Neural cell (in vitro differentiated cells): ENCODE measurements at regions not wholly inside any gene's neighbourhood (a gene's known extent, or its start where the extent isn't known, plus 50 kb on each side); places are given as distances from the start of the nearest gene placed in this dataset.

Source experiments
- H2AFZ ChIP-seq: fragments of 200-600, 300-800 bp; sonication (generic), shearing (Covaris generic); 2 replicates; pipeline ENCODE4 v1.6.0; 2014; ENCODE audit warnings: low read depth, mild to moderate bottlenecking, antibody characterized with exemption, low read length, moderate library complexity
- H3F3A ChIP-seq: fragments of 200-600 bp; shearing (Covaris generic); 2 replicates; pipeline ENCODE4 v1.6.1; 2016; ENCODE audit warnings: mild to moderate bottlenecking, moderate library complexity, mixed read lengths, antibody characterized with exemption, low read length; ENCODE audit not compliant: insufficient read depth, poor library complexity, severe bottlenecking
- H3K27ac ChIP-seq: fragments of 200-600, 300-800 bp; sonication (generic), shearing (Covaris generic); 2 replicates; pipeline ENCODE4 v1.5.1; 2014; ENCODE audit warnings: mild to moderate bottlenecking, low read length, moderate library complexity
- H3K27me3 ChIP-seq: fragments of 300-800, 200-600 bp; sonication (generic), shearing (Covaris generic); 2 replicates; pipeline ENCODE4 v1.6.0; 2014; ENCODE audit warnings: mild to moderate bottlenecking, low read depth, low read length, moderate library complexity; ENCODE audit not compliant: insufficient read depth
- H3K36me3 ChIP-seq: fragments of 300-800, 200-600 bp; sonication (generic), shearing (Covaris generic); 2 replicates; pipeline ENCODE4 v1.5.1; 2014; ENCODE audit warnings: mild to moderate bottlenecking, antibody characterized with exemption, low read length, moderate library complexity; ENCODE audit not compliant: insufficient read depth
- H3K4me2 ChIP-seq: fragments of 300-800, 200-600 bp; sonication (generic), shearing (Covaris generic); 2 replicates; pipeline ENCODE4 v1.6.0; 2014; ENCODE audit warnings: mild to moderate bottlenecking, low read length
- H3K4me3 ChIP-seq: fragments of 300-800, 200-600 bp; sonication (generic), shearing (Covaris generic); 2 replicates; pipeline ENCODE4 v1.5.1; 2014; ENCODE audit warnings: mild to moderate bottlenecking, low read length, moderate library complexity
- H3K79me2 ChIP-seq: fragments of 200-600 bp; shearing (Covaris generic); replicated peaks from 2 replicates; pipeline ENCODE4 v1.6.0; 2014; ENCODE audit warnings: mild to moderate bottlenecking, low read length, moderate library complexity; ENCODE audit not compliant: insufficient read depth
- H3K9ac ChIP-seq: fragments of 300-800, 200-600 bp; sonication (generic), shearing (Covaris generic); 2 replicates; pipeline ENCODE4 v1.6.1; 2016; ENCODE audit warnings: mild to moderate bottlenecking, low read length, mixed read lengths
- H3K9me2 ChIP-seq: fragments of 200-600 bp; shearing (Covaris generic); 2 replicates; pipeline ENCODE4 v1.6.1; 2016; ENCODE audit warnings: mild to moderate bottlenecking, low read length, mixed read lengths; ENCODE audit not compliant: insufficient read depth
- H3K9me3 ChIP-seq: fragments of 200-600, 300-800 bp; sonication (generic), shearing (Covaris generic); 2 replicates; pipeline ENCODE4 v1.6.1; 2016; ENCODE audit warnings: mild to moderate bottlenecking, mixed run types, low read length, moderate library complexity, mixed read lengths
- H4K20me1 ChIP-seq: fragments of 200-600 bp; shearing (Covaris generic); 2 replicates; pipeline ENCODE4 v1.6.1; 2016; ENCODE audit warnings: mild to moderate bottlenecking, mixed run types; ENCODE audit not compliant: insufficient read depth
- CTCF ChIP-seq: fragments of 450-650 bp; IDR thresholded peaks from 2 replicates; pipeline ENCODE4 v1.5.1; 2014; ENCODE audit warnings: antibody characterized with exemption, mild to moderate bottlenecking, moderate library complexity; ENCODE audit not compliant: poor library complexity, severe bottlenecking
- EP300 ChIP-seq: fragments of 450-650 bp; conservative IDR thresholded peaks from 2 replicates; pipeline ENCODE4 v1.6.1; 2014; ENCODE audit warnings: antibody characterized with exemption, mild to moderate bottlenecking, moderate library complexity; ENCODE audit not compliant: poor library complexity, severe bottlenecking
- EZH2 ChIP-seq: fragments of 200-600, 300-800 bp; shearing (Covaris generic), sonication (generic); IDR thresholded peaks from 2 replicates; pipeline ENCODE4 v1.6.1; 2014; ENCODE audit warnings: antibody characterized with exemption, low read length, borderline replicate concordance, mild to moderate bottlenecking; ENCODE audit not compliant: insufficient read depth, poor library complexity, severe bottlenecking
- MXI1 ChIP-seq: fragments of 450-650 bp; conservative IDR thresholded peaks from 2 replicates; pipeline ENCODE4 v1.6.1; 2014; ENCODE audit warnings: antibody characterized with exemption, mild to moderate bottlenecking; ENCODE audit not compliant: poor library complexity, severe bottlenecking
- POLR2AphosphoS5 ChIP-seq: IDR thresholded peaks from 2 replicates; pipeline ENCODE4 v1.6.1; 2012
- RAD21 ChIP-seq: fragments of 450-650 bp; conservative IDR thresholded peaks from 2 replicates; pipeline ENCODE4 v1.6.1; 2014; ENCODE audit warnings: antibody characterized with exemption, mild to moderate bottlenecking, moderate library complexity
- SMC3 ChIP-seq: fragments of 450-650 bp; conservative IDR thresholded peaks from 2 replicates; pipeline ENCODE4 v1.6.1; 2014; ENCODE audit warnings: antibody characterized with exemption, mild to moderate bottlenecking, moderate library complexity; ENCODE audit not compliant: poor library complexity
- TAF1 ChIP-seq: IDR thresholded peaks from 2 replicates; pipeline ENCODE4 v1.6.1; 2012; ENCODE audit warnings: low read depth
- TF ChIP-seq, protein P1 (sequence below): IDR thresholded peaks from 2 replicates; pipeline ENCODE4 v1.6.1; 2012; ENCODE audit warnings: borderline replicate concordance

- Histone ChIP-seq H3K79me2 (no peaks in the 10 kb centered on the region), H3K4me3 (no peak overlapping the region), H3K9me3 (no peaks in the 10 kb centered on the region), H3K4me2 (no peak overlapping the region), H3K9ac (no peak overlapping the region), H3K27me3 (no peaks in the 10 kb centered on the region), H3F3A (no peaks in the 10 kb centered on the region), H2AFZ (no peak overlapping the region), H3K9me2 (no peaks in the 10 kb centered on the region), H4K20me1 (no peaks in the 10 kb centered on the region), H3K27ac (no peak overlapping the region), H3K36me3 (no peaks in the 10 kb centered on the region)
- TF ChIP-seq MXI1: no peak
- TF ChIP-seq EP300: no peak
- TF ChIP-seq RAD21: no peak
- TF ChIP-seq, protein P1, sequence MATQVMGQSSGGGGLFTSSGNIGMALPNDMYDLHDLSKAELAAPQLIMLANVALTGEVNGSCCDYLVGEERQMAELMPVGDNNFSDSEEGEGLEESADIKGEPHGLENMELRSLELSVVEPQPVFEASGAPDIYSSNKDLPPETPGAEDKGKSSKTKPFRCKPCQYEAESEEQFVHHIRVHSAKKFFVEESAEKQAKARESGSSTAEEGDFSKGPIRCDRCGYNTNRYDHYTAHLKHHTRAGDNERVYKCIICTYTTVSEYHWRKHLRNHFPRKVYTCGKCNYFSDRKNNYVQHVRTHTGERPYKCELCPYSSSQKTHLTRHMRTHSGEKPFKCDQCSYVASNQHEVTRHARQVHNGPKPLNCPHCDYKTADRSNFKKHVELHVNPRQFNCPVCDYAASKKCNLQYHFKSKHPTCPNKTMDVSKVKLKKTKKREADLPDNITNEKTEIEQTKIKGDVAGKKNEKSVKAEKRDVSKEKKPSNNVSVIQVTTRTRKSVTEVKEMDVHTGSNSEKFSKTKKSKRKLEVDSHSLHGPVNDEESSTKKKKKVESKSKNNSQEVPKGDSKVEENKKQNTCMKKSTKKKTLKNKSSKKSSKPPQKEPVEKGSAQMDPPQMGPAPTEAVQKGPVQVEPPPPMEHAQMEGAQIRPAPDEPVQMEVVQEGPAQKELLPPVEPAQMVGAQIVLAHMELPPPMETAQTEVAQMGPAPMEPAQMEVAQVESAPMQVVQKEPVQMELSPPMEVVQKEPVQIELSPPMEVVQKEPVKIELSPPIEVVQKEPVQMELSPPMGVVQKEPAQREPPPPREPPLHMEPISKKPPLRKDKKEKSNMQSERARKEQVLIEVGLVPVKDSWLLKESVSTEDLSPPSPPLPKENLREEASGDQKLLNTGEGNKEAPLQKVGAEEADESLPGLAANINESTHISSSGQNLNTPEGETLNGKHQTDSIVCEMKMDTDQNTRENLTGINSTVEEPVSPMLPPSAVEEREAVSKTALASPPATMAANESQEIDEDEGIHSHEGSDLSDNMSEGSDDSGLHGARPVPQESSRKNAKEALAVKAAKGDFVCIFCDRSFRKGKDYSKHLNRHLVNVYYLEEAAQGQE: no peak
- TF ChIP-seq CTCF: no peak
Observed at GRCh38 chr4:32226733-32227132, 1506.6 kb downstream of the PCDH7 start.

GRCh38 chr4:32243926-32244325, 1523.8 kb downstream of the PCDH7 start:
- no peak overlapping the region for H3K4me2 ChIP-seq
- no peak for TF ChIP-seq POLR2AphosphoS5
- TF ChIP-seq CTCF: no peak
- no peak for TF ChIP-seq EZH2
- no peak for TF ChIP-seq EP300
- no peak for TF ChIP-seq SMC3
- no peak for TF ChIP-seq TAF1
- TF ChIP-seq MXI1: no peak
- TF ChIP-seq RAD21: no peak
- TF ChIP-seq, protein P1: no peak
- H3K9ac ChIP-seq: no peak overlapping the region
- no peaks in the 10 kb centered on the region for H3F3A ChIP-seq
- H2AFZ ChIP-seq: no peak overlapping the region
- no peaks in the 10 kb centered on the region for H4K20me1 ChIP-seq
- H3K79me2 ChIP-seq: no peaks in the 10 kb centered on the region
- H3K36me3 ChIP-seq: no peaks in the 10 kb centered on the region
- no peaks in the 10 kb centered on the region for H3K27me3 ChIP-seq
- no peaks in the 10 kb centered on the region for H3K9me3 ChIP-seq
- no peaks in the 10 kb centered on the region for H3K9me2 ChIP-seq
- H3K4me3 ChIP-seq: no peak overlapping the region
- H3K27ac ChIP-seq: no peak overlapping the region
